Tibial nerve (tissue), 4 donors: ENCODE measurements at regions not wholly inside any gene's neighbourhood (a gene's known extent, or its start where the extent isn't known, plus 50 kb on each side); places are given as distances from the start of the nearest gene placed in this dataset.
"Not testable (repeated sequence)": the region's sequence is repeated elsewhere in the genome, so short reads cannot be mapped to it uniquely, and the experiment has no call there.

Experiments
- DNase-seq, 2 donors: peaks; one replicate each; pipeline ENCODE4 v3.0.0-alpha.2; 2019; ENCODE audit warnings: low spot score in 2 of 2
- H3K27ac ChIP-seq, 4 donors: fragments of 200-600 bp; sonication (generic) in 3 of 4; one replicate each; pipeline ENCODE4 v1.5.1; 2017 to 2019; ENCODE audit warnings: mild to moderate bottlenecking in 1 of 4
- H3K27me3 ChIP-seq, 2 donors: fragments of 200-600 bp; sonication (generic) in 1 of 2; one replicate each; pipeline versions ENCODE4 v1.5.1 to v1.6.0; 2017 to 2019
- H3K36me3 ChIP-seq, 3 donors: fragments of 200-600 bp; sonication (generic); one replicate each; pipeline ENCODE4 v1.5.1; 2018 to 2019
- H3K4me1 ChIP-seq, 4 donors: fragments of 200-600 bp; sonication (generic) in 3 of 4; one replicate each; pipeline ENCODE4 v1.5.1; 2017 to 2019
- H3K4me3 ChIP-seq, 4 donors: fragments of 200-600 bp; sonication (generic) in 3 of 4; one replicate each; pipeline ENCODE4 v1.5.1; 2017 to 2019; ENCODE audit warnings: mild to moderate bottlenecking in 1 of 4, moderate library complexity in 1 of 4
- H3K9me3 ChIP-seq, 4 donors: fragments of 200-600 bp; sonication (generic) in 3 of 4; one replicate each; pipeline ENCODE4 v1.5.1; 2017 to 2019
- CTCF ChIP-seq, 5 experiments: fragments of 200-600 bp in 3 of 5; fragments of 450-650 bp in 2 of 5; sonication (generic) in 3 of 5; IDR thresholded peaks; one replicate each; pipeline ENCODE4 v1.5.1; 2016 to 2019; ENCODE audit warnings: antibody characterized with exemption in 5 of 5, mild to moderate bottlenecking in 3 of 5, moderate library complexity in 2 of 5
- EP300 ChIP-seq, 2 donors: sonication (generic); formaldehyde crosslinking; IDR thresholded peaks; one replicate each; pipeline ENCODE4 v1.6.1; 2017; ENCODE audit warnings: antibody characterized with exemption in 2 of 2, mild to moderate bottlenecking in 1 of 2
- POLR2A ChIP-seq, 2 donors: fragments of 450-650 bp; IDR thresholded peaks; one replicate each; pipeline ENCODE4 v1.6.1; 2017; ENCODE audit warnings: antibody characterized with exemption in 2 of 2, mild to moderate bottlenecking in 2 of 2, moderate library complexity in 2 of 2
- WGBS, 2 donors: methylation state at CpG; one replicate each; pipeline ENCODE4 v1.1.5; 2018; 5-methylcytosine and 5-hydroxymethylcytosine counted together

GRCh38 chr11:23620617-23621016, 760.3 kb upstream of the CCDC179 start:
- DNase-seq = no peak
- Histone ChIP-seq H3K4me1 (no peaks in the 10 kb centered on the region), H3K27me3 (no peaks in the 10 kb centered on the region), H3K4me3 (no peak overlapping the region), H3K36me3 (no peaks in the 10 kb centered on the region), H3K27ac (no peak overlapping the region), H3K9me3 (peaks cover 0 to 4% (median 0%) of the 10 kb centered on the region in 4 donors)
- no peak for TF ChIP-seq EP300 (IDR thresholded peaks at IDR 0.05)
- no peak for TF ChIP-seq POLR2A (IDR thresholded peaks at IDR 0.05)

GRCh38 chr11:23632293-23632692, 772.0 kb upstream of the CCDC179 start:
- H3K4me3 ChIP-seq = no peak overlapping the region
- no peak overlapping the region for H3K27ac ChIP-seq
- peaks cover 0 to 7% (median 0%) of the 10 kb centered on the region in 4 donors for H3K9me3 ChIP-seq
- DNase-seq = no peak
- H3K27me3 ChIP-seq = no peaks in the 10 kb centered on the region
- H3K4me1 ChIP-seq = no peaks in the 10 kb centered on the region
- no peaks in the 10 kb centered on the region for H3K36me3 ChIP-seq
- WGBS, 2 donors = 88 to 89% methylated on average over 2 of the region's 2 CpGs
- TF ChIP-seq EP300 (IDR thresholded peaks at IDR 0.05) = no peak

GRCh38 chr11:23644443-23644842, 784.2 kb upstream of the CCDC179 start:
- H3K4me1 ChIP-seq = no peaks in the 10 kb centered on the region
- 61 to 64% methylated on average over 1 of the region's 1 CpG for WGBS, 2 donors
- TF ChIP-seq EP300 (IDR thresholded peaks at IDR 0.05) (no peak), CTCF (IDR thresholded peaks at IDR 0.05) (no peak), POLR2A (IDR thresholded peaks at IDR 0.05) (no peak)
- H3K4me3 ChIP-seq = no peak overlapping the region
- DNase-seq = no peak
- no peaks in the 10 kb centered on the region for H3K36me3 ChIP-seq
- H3K9me3 ChIP-seq = peaks cover 0 to 7% (median 0%) of the 10 kb centered on the region in 4 donors
- H3K27me3 ChIP-seq = no peaks in the 10 kb centered on the region
- H3K27ac ChIP-seq = no peak overlapping the region

- not testable (repeated sequence) for DNase-seq, H3K9me3 ChIP-seq, H3K4me3 ChIP-seq, H3K27ac ChIP-seq, H3K27me3 ChIP-seq, H3K36me3 ChIP-seq, H3K4me1 ChIP-seq
- WGBS, 2 donors = 91 to 93% methylated on average over 20 of the region's 20 CpGs
These were observed 792.1 kb upstream of the CCDC179 start for GRCh38 chr11:23652336-23652735.

- Histone ChIP-seq H3K4me1 (no peaks in the 10 kb centered on the region), H3K9me3 (peaks cover 0 to 4% (median 0%) of the 10 kb centered on the region in 4 donors), H3K27ac (no peak overlapping the region), H3K4me3 (no peak overlapping the region), H3K27me3 (no peaks in the 10 kb centered on the region), H3K36me3 (no peaks in the 10 kb centered on the region)
- no peak for TF ChIP-seq POLR2A (IDR thresholded peaks at IDR 0.05)
- no peak for TF ChIP-seq EP300 (IDR thresholded peaks at IDR 0.05)
- TF ChIP-seq CTCF (IDR thresholded peaks at IDR 0.05) = no peak
- 94 to 97% methylated on average over 15 to 21 of the region's 33 CpGs for WGBS, 2 donors
- no peak for DNase-seq
These were observed 792.9 kb upstream of the CCDC179 start for GRCh38 chr11:23653071-23653675.

GRCh38 chr11:23668324-23668723, 808.0 kb upstream of the CCDC179 start:
- Histone ChIP-seq H3K9me3 (no peaks in the 10 kb centered on the region), H3K4me1 (no peaks in the 10 kb centered on the region), H3K4me3 (no peak overlapping the region), H3K36me3 (no peaks in the 10 kb centered on the region), H3K27me3 (no peaks in the 10 kb centered on the region), H3K27ac (no peak overlapping the region)
- 63 to 71% methylated on average over 1 of the region's 1 CpG for WGBS, 2 donors
- no peak for DNase-seq
- TF ChIP-seq EP300 (IDR thresholded peaks at IDR 0.05) = no peak
- no peak for TF ChIP-seq POLR2A (IDR thresholded peaks at IDR 0.05)
- no peak for TF ChIP-seq CTCF (IDR thresholded peaks at IDR 0.05)

- Histone ChIP-seq H3K4me1 (no peaks in the 10 kb centered on the region), H3K4me3 (no peak overlapping the region), H3K36me3 (no peaks in the 10 kb centered on the region), H3K9me3 (no peaks in the 10 kb centered on the region), H3K27ac (no peak overlapping the region), H3K27me3 (no peaks in the 10 kb centered on the region)
- TF ChIP-seq POLR2A (IDR thresholded peaks at IDR 0.05) (no peak), CTCF (IDR thresholded peaks at IDR 0.05) (no peak), EP300 (IDR thresholded peaks at IDR 0.05) (no peak)
- DNase-seq = no peak
- WGBS, 2 donors = 83 to 84% methylated on average over 1 of the region's 1 CpG
These were observed 813.1 kb upstream of the CCDC179 start for GRCh38 chr11:23673366-23673765.
